Stimulated activated CD8-positive, alpha-beta memory T cell treated with anti-CD3 and anti-CD28 coated beads, Interleukin-12 subunit alpha, Interleukin-12 subunit beta, amount 100 ng/mL, for 4 hours (primary cell): ENCODE measurements at regions not wholly inside any gene's neighbourhood (a gene's known extent, or its start where the extent isn't known, plus 50 kb on each side); places are given as distances from the start of the nearest gene placed in this dataset.

Source experiments
- DNase-seq: peaks from one replicate; pipeline ENCODE4 v3.0.0-alpha.2; 2020; ENCODE audit warnings: low read depth

DNA sequence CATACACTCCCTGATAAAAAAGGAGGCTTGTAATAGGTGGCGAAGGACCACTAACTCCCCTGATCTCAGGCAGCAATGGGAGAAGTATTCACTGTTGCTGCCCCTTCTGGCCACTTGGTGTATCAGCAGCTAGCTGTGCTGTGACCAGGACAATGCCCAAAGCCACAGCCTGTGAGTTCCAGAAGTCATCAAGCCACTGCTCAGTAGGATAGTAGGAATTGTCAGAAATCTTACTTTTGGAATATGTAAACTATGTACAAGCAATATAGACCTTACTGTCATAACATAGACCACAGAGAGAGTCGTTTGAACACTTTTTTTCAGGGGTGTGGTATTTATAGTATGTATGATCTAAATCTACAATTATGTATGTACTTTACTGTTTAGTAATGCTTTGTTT is 248.3 kb upstream of the CAMK1G start:
- DNase-seq, result no peak

DNA sequence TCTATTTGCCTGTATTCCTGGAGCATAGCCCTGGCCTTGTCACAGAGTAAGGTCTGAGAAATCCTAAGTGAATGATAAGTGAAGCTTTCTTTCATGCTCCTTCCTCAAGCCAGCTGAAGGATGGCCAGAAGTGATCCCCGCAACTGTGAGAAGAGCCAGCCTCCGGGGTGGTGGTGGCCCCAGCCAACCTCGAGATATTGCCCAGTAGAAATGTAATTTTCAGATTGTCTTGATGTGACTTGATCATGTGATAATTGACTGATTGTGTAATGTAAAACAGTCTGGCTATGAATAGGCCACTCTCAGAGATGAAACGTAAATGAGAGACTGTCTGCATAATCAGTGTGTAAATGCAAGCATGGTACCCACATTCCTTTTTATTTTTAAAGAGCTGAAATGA is 242.4 kb upstream of the CAMK1G start:
- no peak for DNase-seq

DNA sequence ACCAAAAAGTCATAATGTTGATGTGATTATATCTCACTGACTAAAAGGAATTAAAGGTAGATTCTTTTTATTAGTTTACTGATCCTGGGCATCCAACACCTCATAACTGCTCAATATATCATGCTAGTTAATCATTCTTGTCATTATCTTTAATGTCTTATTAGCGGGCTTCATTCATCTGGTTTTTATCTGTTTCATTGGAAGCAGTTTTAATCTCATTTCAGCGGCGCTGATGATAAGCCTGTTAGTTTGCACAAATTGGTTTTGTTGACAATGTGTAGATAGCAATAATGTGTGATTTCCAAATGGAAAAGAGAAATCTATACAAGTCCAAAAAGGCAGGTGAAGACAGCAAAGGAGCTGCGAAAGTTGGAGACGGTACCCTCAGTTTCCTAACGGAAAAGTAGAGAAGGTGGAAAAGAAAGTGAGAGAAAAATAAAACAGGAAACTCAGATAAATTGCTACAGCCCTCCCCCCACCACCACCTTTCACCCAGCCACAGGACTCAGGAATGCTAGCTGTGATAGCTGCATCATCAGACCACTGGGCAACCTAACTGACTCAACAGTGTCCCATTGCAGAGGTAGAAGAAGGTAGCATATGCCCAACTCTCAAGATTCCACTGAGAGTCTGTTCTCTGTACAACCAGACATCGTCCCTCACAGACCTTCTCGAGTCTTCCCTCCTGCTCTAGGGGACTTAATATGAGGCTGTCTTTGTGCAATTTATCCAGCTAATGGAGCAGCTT is 241.7 kb upstream of the CAMK1G start:
- no peak for DNase-seq

DNA sequence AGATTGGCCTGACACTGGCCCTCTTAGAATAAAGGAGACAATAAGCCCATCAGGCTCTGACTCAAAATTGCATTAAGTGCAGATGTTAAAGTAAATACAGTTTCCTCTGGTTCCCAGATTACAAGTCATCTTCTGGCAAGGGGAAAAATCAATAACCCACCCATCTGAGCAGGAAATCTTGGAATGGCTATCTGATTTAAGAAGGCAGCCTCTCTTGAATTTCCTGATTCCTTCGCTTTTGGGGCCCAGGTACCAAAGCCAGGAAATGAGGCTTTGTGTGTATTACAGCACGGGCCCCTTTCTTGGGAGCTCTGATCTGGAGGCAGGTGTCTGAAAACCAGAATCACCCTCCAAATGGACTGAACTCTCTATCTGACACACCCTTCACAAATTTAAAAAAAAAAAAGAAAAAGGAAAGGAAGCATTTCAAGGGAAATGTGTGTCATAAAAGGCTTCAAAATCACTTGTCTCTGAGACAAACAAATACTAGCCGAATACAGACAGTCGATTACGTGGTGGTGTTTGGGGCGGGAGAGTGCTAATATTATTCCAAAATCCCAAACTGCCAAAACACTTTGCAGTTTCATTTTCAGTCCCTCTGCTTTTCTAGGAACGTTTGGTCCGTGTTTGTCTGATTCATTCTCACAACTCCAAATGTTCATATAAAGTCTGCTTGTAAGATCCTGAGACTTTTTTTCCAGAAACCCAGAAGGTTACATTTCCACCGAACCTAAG is 240.9 kb upstream of the CAMK1G start:
- no peak for DNase-seq

DNA sequence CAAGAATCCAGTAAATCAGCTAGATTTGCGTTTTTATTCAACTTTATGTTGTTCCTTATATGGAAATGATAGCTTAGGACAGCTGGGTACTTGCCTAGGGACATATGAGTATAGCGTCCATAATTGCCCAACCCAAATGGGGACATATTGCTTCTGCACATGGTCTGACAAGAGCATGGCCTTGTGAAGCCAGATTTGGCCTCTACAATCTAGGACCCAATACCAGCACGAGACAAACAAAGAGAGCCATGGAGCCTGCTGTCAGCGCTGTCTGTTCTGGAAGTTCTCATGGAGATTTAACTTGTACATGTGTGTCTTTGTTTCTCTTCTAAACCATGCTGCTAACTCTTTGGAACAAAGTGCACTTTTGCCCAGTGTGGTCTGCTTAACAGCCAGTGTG is 240.0 kb upstream of the CAMK1G start:
- no peak for DNase-seq

DNA sequence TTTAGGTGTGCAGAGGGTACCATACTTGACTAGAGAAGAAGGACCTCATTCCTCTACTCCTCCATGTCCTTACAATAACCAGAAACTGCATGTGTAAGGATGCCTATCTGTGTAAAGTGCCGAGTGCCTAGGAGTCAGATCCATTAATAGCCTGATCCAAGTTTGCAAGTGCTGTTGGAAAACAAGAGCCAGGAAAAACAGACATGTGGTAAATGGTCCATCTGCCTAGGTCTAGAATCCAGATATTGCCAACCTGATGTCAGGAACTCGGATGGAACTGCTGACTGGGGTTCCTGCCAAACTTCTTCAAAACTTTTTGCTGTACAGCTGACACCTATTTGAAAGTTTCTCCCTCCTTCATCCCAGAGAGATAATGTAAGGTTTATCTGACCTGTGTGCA is 239.4 kb upstream of the CAMK1G start:
- no peak for DNase-seq

DNA sequence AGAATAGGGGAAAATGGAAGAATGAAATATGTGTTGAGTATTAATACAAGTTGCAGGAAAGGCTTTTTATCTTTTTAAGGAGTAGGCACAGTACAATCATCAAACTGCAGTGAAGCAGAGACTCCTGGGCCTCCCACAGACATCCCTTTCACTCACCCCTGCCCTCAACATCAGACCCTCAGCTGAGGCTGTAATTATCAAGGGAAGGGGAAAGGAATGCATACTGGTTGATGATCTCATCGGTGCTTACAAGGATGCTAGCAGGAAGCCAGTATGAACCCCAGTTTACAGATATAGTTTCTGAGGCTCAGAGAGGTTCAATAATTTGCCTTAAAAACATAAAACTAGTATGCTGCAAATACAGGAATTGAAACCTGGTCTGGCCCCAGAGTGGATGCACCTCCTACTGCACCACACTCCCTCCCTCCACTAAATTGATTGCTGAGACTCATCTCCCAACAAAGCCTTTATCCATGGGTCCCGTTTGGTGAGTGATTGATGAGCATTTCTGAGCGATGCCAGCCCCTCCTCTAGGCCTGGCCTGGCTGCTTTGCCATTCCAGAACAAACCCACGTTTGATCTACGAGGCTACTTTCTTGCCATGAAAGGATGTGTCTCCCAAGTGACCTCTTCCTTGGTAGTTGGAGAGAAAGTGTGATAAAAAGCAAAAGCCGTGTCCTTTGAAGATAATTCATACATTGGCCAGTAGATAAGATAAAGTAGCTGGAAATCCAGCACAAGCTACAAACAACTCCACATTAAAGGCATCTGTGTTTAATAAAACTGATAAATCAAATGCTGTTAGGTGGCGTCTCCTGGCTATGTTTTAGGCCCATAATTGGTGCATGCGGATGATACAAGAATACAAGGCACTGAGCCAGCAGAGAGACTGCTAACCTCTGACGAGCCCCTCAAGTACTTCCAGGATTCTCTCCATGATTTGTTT is 233.9 kb upstream of the CAMK1G start:
- no peak for DNase-seq

DNA sequence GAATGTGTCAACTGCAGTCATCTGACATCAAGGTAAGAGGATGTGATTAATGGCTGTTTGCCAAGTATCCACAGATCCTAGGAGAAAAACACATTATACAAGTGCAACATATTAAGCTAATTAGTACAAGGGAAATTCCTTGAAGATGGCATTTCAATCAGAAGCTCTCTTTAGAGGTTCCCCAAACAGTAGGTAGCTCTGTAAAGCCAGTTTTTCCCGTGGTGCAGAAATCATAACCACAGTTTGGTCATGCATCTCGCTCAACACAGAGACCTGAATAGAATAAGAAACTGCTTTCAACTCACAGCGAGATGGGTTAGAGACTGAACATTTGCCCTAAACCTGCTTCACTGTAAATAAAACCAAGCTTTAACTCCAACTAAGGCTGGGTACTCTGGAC is 230.5 kb upstream of the CAMK1G start:
- no peak for DNase-seq

DNA sequence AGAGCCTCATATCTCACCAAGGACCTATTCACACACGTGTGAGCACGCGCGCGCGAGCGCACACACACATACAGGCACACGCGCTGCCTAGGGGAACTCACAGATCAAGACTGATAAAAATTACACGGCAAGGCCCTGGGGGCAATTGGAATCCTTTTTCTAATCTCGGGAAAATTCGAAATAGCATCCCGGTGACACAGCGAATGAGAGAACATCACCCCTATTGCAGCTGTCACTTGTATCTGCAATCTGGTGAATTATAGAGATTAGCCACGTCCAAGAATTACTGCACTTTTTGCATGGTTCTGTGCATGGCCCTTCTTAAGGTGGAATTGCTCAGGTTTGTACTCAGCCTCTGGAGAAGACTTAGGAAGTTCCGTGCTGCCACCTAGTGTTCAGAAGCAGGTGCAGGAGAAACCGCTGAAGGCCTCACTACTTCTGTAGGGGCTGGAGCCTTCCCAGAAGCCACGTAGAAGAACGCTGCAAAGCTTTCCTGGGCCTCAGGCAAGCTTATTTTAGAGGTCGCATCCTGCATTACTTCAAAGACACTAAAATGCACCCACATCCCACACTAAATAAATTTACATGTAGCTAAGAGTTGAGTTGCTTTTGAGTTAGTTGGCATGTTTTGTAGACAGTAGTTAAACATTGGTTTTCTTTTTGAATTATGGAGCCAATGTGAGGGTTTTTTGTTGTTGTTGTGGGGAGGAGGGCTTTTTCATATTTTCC is 229.2 kb upstream of the CAMK1G start:
- peak; percentile 0 for DNase-seq

DNA sequence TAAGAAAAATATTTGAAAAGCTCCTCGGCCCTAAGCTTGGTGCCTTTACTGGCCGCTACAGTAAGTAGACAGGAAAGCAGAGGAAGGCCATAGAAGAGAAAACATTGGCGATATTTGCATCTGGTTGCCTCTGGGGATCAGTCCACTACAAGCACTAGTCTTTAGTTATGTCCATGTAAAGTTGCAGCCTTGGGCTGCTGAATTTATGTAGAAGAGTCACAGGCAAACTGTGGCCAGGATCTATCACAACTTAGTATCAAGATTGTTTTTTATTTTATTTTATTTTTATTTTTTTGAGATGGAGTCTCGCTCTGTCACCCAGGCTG is 228.7 kb upstream of the CAMK1G start:
- DNase-seq, result no peak

DNA sequence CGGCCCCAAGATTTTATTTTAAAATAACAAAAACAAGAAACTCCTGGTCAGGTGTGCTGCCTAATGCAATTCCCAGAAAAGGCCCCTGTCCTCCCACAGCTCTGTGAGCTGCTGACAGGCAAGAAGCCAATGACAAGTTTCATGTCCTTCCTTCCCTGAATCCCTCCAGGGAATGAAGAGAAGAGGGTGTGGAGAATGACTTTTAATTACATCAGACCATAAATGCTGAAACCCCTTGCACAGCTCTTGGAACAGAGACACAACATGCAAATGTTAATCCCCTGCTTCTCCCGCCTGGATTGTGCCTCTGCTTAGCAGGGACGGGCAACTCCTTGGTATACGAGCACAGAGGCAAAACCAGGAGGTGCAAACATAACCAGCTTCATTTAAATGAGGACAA is 228.1 kb upstream of the CAMK1G start:
- no peak for DNase-seq

DNA sequence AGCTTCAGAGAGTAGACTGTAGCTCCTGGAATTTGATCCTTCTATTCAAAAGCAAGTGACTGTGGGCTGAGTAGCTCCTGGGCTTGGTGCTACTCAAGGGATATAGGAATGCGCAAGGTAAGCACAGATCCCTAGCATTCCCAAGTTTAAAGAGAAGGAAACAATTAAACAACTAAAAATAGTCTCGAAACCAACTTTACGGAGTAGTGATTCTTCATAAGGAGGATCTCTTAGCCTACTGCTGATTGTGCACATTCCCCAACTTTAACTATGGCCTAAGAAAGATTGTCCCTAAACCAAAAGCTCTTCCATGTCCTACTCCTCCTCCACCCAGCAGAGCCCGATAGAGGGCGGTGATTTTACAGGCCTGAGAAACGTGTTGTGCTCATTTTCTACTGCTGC is 226.5 kb upstream of the CAMK1G start:
- no peak for DNase-seq

DNA sequence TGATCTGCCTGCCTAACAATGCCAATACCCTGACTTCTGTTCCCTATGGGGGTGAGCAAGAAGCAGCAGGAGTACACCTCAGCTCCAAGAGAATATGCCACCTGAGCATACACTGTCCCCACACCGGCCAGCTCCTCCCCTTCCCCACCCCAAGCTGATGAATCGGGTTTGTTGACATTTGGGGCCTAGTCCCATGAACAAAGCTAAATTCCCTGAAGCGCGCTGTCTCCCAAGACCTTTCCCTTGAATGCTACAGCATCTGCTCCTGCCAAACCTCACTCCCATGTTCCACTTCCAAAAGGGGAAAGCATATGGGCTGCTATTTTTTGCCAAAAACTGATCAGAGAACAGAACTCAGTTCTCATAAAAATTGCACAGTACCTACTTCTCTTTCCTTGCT is 220.4 kb upstream of the CAMK1G start:
- DNase-seq, result no peak

DNA sequence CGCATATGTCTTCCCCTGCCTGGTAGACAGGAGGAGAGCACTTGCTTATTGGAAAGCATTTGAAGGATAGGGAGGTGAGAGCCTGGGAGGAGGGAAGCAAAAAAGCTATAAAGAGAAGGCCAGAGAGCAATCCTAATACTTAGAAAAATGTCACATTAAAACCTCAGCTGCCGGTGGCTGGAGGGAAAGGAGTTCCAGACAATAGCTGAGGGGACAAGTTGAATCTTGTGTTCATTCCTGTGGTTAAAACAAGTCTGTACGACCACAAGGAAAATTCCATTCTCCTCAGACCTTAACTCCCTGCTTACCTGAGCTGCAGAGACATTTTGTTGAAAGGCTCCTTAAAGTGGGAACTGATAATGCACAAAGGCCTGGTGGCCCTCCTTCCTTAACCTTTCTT is 218.8 kb upstream of the CAMK1G start:
- DNase-seq, result no peak

DNA sequence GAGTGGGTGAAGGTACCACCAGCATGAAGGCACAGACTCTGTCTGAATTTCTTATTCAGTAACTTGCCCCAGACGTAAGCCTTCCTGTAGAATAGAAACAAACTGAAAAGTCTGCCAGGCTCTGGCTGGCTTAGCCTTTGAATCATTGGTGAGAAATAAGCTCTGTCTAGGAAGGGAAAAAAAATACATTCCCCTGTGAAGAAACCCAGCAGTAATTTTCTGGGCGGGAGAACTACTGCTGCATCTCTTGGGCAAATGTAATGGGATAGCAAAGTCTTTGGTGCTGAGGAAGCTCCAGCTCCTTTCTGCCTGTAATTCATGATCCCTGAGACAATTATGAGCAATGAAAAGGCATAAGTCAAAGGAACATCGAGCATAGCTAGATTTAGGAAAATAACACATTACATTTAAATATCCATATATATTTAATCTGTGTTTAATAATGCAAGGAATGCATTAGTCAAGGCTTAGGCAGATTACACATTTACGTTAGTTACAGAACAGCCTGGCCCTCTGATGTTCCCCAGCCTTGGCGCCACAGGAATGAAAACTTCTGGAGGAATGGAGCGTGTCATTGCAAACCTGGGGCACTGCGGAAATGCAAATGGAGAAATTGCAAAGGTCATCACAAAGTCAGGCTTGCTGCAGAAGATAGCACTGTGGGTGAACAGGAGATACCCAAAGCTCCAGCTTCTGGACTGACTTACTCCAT is 216.3 kb upstream of the CAMK1G start:
- DNase-seq, result no peak

DNA sequence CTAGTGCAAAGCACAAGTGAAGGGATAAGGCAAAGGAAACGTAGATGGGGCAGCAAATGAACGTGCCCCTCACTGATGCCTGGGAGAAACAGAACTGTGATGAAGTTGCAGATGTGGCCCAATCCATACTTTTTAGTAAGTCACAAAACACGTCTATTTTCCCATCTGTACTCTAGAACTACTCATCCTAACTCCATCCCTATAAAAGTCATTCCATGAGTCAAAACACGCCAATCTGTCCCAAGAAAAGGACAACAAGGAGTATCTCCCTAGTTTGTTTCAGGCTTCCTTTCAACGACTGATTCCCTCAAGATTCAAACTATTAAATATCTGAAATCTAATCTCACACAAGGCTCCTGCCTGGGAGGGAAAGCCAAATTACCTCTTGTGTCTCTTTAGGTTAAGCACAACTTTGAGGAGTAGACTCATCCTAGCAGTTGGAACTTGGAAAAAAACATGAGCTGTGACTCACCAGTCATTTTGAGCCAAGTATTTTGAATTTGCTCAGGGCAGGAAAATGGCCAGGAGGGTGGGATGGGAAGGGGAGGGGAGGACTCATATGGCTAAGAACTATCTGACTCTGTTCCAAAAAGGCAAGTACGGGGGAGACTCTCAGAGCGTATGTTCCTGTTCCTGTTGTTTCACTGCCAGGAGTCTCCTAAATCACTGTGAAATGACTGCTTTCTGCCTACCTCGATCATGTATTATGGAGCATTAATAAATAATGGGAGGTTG is 214.5 kb upstream of the CAMK1G start:
- DNase-seq, result no peak

DNA sequence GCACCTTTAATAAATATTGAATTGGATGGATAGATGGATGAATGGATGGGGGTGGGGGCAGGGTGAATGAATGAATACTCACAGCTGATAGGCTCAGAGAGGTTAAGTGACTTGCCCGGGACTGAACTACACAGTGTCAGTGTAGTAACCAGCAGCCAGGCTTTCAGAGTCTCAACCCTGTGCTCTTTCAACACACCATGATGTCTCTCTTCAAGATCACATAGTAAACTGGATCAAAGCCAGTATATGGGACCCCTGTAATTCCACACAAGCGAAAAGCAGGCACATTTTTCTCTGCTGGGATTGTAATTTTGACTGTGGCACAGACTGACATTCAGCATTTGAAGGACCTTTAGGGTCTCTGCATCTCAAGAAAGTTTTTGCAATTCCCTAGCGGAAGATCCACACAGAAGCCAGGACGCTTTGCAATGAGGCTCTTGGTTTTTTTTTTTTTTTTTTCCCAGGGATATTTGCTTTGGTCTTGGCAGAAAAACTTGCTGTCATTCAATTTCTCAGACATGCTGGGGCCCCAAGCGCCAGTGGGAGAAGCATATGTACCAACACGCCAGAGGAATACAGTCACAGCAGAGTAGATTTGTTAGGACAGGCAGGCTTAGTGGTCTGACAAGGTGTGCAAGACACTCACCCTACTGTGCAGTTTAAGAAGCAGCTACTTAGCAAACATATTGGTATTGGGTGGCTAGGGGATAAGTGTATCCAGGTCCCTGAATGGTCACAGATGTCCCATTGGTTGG is 213.1 kb upstream of the CAMK1G start:
- DNase-seq, result no peak

DNA sequence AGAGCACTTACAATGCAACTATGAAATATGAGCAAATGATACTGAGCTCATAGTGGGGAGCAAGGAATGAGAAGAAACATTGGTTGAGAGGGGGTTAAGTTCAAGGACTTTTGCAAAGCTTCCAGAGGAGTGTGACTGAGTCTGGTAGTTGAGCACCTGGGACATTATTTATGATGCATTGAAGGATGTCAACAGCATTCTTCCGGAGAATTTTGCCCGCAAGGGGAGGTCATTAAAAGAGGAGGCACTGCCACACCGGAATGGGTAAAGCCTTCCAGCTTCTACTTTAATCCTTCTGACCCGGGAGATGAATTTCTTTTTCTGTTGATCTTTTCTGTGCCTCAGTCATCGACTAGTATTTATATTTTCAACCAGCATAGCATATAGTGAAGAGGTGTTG is 208.4 kb upstream of the CAMK1G start:
- no peak for DNase-seq

DNA sequence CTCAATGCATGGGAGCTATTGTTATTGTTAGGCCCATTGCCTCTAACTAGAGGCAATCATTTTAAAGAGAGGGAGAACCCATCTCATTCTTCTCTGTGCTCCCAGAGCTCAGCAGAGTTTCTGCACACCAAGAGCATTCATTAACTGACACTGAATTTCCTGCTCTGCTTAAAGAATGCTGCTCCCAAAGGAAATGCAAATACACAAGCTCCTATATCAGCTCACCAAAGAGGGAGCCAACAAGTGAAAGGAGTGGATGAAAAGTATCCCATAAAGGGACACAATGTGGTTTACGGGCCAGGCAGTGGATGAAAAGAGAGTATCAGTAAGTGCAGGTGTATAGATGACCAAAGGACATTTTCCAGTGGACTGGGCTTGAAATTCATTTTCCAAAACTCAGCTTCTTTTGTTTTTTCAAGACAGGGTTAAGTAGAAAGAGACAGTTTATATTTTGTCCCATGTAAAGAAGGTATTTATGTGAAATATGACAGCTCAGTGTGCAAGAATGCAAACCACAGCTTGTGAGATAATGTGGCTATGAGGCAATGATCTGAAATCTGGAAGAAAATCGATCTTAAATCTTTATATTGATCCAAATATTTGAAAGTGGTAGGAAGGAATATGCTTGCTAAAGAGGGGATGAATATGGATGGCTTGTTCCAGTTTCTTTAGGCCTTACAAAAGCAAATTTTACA is 207.7 kb upstream of the CAMK1G start:
- DNase-seq, result no peak

DNA sequence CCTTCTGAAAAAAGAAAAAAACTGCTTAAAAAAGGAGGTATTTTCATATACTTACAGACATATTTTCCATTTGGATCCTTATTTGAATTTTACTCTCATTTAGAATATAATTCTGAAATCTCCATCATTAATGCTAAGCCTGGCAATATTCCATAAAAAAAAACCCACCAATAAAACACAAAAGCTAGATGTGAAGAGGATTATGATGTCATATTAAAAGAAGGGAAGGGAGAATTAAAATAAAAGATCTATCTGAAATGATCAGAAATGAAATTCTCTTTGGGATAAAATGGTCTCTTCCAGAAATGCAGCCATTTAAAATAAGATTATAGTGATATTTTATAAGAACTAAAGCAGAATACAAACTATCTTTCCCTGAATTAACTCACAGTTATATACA is 206.7 kb upstream of the CAMK1G start:
- no peak for DNase-seq
